GM12891 (cell line): ENCODE measurements at regions not wholly inside any gene's neighbourhood (a gene's known extent, or its start where the extent isn't known, plus 50 kb on each side); places are given as distances from the start of the nearest gene placed in this dataset.

Source experiments
- DNase-seq: peaks from one replicate; pipeline ENCODE4 v3.0.0; 2011; ENCODE audit warnings: low spot score; ENCODE audit not compliant: insufficient read length
- FAIRE-seq: peaks from 2 replicates; lab custom pipeline; 2011; peaks lifted over from hg19 to GRCh38; lab: Jason Lieb, UNC
- PAX5 ChIP-seq: IDR thresholded peaks from 2 replicates; pipeline ENCODE4 v1.6.1; 2011; ENCODE audit warnings: low read length, moderate library complexity, mild to moderate bottlenecking; ENCODE audit not compliant: insufficient read depth, severe bottlenecking
- POLR2A ChIP-seq: IDR thresholded peaks from 2 replicates; pipeline ENCODE4 v1.6.1; 2011; ENCODE audit warnings: low read depth, low read length, control low read depth
- POLR2AphosphoS5 ChIP-seq: IDR thresholded peaks from 2 replicates; pipeline ENCODE4 v1.6.1; 2011; ENCODE audit warnings: low read depth, low read length, control low read depth
- POU2F2 ChIP-seq: IDR thresholded peaks from 2 replicates; pipeline ENCODE4 v1.6.1; 2011; ENCODE audit warnings: low read depth, mild to moderate bottlenecking, control low read depth, low read length, moderate library complexity
- SPI1 ChIP-seq: IDR thresholded peaks from 2 replicates; pipeline ENCODE4 v1.6.1; 2011; ENCODE audit warnings: low read depth, low read length, control low read depth
- TAF1 ChIP-seq: IDR thresholded peaks from 2 replicates; pipeline ENCODE4 v1.6.1; 2011; ENCODE audit warnings: low read depth, low read length, control low read depth

DNA sequence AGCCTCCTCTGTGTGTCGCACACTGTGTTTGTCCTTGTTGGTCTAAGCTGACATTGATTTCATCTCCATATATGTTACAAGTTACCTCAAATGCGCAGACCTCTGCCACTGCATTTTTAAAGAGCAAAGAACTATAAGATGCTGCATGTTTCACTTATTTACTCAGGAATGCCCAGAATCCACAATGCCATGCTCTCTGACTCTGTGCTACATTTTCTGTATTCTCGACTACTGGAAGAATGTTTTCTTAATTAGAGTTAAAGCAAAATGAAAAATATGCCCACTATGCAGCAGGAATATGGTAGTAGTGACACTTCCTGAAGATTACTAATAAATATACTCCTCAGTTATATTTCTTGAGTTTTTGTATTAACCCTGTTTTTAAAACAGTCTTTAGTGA is 296.4 kb downstream of the HACE1 start:
- TF ChIP-seq SPI1 (no peak), POLR2A (no peak), POLR2AphosphoS5 (no peak), TAF1 (no peak), PAX5 (no peak), POU2F2 (no peak)
- DNase-seq: no peak
- no peak for FAIRE-seq

DNA sequence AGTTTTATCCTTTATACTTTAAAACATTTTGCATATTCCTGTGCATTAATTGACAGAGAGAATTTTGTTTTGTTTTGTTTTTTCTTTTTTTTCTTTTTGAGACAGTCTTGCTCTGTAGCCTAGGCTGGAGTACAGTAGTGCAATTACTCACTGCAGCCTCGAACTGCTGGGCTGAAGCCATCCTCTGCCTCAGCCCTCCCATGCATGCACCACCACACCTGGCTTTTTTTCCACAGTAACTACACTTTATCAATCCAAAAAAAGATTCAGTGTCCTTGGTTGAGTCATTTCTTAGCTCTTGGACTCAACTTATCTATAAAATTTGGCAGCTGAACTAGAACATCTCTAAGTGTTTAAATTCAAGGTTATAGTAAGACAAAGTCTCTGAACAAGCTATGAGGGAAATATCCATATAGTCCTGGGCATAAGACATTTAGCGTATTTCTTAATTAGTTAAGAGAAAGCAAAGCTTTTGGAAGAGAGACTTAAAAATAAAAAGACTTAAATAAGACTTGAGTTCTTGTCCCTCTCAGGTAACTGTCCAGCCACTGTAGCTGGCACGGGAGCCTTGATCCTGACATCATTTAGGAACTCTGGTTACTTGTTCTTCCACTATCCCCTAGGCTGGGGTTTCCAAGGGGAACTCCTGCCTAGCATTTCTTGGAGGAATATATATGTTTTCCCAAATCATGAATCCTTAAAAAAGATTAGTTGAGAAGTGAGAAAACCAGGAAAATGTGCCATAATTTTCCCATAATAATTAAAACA is 300.1 kb downstream of the HACE1 start:
- TF ChIP-seq PAX5 (no peak), POLR2A (no peak), POLR2AphosphoS5 (no peak), SPI1 (no peak), POU2F2 (no peak), TAF1 (no peak)
- FAIRE-seq (no peak), DNase-seq (no peak)

DNA sequence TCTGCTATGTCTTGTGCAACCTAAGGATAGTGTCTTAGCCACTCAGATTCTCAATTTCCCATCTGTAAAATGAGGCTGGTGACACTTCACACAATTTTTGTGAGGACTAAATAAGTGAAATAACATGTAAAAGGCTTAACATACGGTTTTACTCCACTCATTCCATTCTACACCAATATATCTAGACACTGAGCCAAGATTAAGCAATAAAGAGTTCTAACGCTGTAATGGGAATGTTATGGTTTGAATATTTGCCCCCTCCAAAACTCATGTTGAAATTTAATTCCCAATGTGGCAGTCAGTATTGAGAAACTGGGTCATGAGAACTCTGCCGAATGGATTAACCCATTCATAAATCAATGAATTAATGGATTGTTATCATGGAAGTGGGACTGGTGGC is 301.0 kb downstream of the HACE1 start:
- TF ChIP-seq POLR2A: no peak
- no peak for TF ChIP-seq TAF1
- TF ChIP-seq PAX5: no peak
- no peak for TF ChIP-seq POU2F2
- TF ChIP-seq POLR2AphosphoS5: no peak
- TF ChIP-seq SPI1: no peak
- FAIRE-seq: no peak
- DNase-seq: no peak

- DNase-seq (no peak), FAIRE-seq (no peak)
- TF ChIP-seq POLR2AphosphoS5 (no peak), TAF1 (no peak), SPI1 (no peak), POU2F2 (no peak), POLR2A (no peak), PAX5 (no peak)
Measured at GRCh38 chr6:104548297-104548696, 311.4 kb downstream of the HACE1 start.

DNA sequence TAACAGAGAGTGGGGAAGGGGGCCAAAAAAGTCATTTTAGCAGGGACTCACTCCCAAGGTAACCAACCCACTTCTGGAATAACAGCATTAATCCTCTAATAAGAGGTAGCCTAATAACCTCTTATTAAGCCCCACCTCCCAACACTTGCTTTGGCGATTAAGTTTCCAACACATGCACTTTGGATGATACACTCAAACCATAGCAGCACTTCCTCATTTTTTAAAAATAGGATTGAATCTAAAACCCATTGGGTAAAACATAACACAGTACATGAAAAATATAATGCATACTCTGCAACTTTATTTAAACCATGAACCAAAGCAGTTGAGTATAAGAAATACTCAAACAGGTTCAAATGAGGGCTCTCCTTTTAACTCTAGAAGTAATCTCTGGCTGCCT is 318.3 kb downstream of the HACE1 start:
- DNase-seq: no peak
- no peak for FAIRE-seq
- TF ChIP-seq POU2F2 (no peak), SPI1 (peak; percentile 55), TAF1 (no peak)

DNA sequence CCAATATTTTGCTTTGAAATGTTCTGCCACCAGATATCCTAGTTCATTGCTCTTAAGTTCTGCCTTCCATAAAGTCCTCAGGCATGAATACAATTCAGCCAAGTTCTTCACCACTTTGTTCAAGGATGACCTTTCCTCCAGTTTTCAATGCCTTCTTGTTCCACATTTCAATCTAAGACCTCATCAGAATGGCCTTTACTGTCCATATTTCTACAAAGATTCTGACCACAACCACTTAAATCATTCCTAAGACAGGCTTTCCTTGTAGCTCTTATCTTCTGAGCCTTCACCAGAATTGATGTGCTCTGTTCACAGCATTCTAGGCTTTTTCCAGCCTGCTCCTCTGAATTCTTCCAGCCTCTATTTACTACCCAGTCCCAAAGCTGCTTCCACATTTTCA is 319.0 kb downstream of the HACE1 start:
- no peak for TF ChIP-seq POU2F2
- TF ChIP-seq POLR2A: no peak
- DNase-seq (no peak), FAIRE-seq (no peak)

DNA sequence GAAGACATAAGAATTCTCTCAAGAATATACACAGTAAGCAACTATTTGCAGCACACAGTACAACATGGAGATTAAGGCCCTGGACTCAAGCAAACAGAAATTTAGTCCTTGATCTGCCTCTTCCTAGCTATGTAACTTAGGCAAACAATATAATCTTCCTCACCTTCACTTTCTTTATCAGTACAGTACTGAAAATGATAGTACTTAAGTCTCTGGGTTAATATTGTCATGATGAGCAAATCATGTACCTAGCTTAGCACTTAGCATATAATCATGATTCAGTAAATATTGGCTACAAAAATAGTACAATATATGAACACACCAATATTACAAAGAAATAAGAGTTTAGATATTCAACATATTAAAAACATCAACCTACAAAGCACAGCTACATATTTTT is 320.5 kb downstream of the HACE1 start:
- no peak for DNase-seq
- no peak for FAIRE-seq

DNA sequence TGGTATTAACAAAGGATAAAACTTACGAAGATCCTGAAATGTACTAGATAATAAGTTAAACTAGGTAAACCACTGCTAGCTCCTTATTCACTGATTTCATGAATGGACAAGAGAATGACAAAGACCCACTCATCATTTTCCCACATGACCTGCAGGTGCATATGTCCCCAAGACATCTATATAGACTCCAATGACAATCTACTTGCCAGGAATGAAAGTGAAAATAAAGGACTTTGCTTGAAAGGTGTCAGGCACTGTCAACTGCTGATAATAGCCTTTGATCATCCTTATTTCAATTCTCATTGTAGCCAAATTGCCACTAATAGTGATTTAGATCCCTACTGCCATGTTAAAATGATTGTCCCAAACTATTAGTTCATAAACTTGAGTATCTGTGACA is 321.8 kb downstream of the HACE1 start:
- no peak for DNase-seq
- TF ChIP-seq PAX5: no peak
- no peak for TF ChIP-seq POLR2A
- no peak for FAIRE-seq

More for the DNA sequence above, 320.5 kb downstream of the HACE1 start:
- TF ChIP-seq SPI1 (no peak), PAX5 (no peak), POU2F2 (no peak), POLR2A (no peak), TAF1 (no peak), POLR2AphosphoS5 (no peak)

DNA sequence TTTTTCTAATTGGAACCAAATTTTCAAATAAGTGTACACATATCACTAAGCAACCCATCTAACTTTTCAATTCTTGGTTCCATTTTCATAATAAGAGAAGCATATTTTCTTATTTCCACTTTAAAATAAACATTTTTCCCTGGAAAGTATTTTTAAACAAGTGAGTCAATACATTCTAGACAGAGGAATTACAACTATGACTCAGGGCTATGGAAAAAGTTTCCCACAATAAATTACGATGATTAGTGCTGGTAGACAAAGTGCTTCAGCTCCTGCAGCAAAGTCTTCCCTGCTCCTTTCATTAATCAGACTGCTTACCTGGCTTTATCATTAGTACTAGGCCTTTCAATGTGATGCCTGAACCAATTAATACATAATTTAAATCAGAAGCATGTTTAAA is 322.5 kb downstream of the HACE1 start:
- TF ChIP-seq POLR2A (no peak), PAX5 (no peak), TAF1 (no peak), SPI1 (no peak), POU2F2 (no peak), POLR2AphosphoS5 (no peak)
- FAIRE-seq: no peak
- no peak for DNase-seq

DNA sequence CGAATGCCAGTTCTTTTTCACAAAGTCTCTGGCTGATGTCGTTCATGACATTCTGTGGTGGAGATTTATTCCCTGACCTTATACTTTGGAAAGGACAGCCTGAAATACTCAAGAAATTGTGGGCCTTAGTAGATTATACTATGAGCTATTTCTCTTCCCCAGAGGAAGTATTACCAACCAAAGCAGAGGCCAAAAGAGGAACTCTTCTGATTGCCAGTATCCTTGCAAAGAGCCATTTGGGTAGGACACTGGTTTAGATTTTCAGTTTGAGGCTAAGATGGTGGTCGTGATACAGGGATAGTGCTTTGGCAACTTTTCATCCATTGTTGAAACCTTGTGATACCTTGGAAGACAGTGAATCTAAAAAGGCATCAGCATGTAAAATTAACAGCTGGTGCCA is 327.3 kb downstream of the HACE1 start:
- TF ChIP-seq SPI1 (no peak), POU2F2 (no peak), PAX5 (no peak), TAF1 (no peak), POLR2A (no peak), POLR2AphosphoS5 (no peak)
- DNase-seq: no peak
- FAIRE-seq: no peak

DNA sequence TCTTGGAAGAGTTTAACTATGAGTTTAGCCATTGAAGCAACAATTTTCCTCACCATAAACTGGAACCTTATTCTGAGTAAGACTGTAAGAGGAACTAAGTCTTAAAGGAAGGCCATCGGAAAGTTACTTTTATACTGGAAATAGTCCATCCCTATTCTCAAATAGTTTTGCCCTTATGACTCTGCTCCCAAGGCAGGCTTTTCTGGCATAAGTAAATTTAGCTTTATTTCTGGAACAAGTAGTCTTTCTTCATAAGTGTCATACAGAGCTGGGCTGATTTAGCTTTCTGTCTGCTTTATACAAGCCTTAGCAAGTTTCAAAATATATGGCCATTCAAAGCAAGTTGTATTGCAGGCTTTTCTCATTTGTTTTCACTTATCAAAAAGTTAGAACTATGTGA is 328.1 kb downstream of the HACE1 start:
- FAIRE-seq (no peak), DNase-seq (no peak)
- TF ChIP-seq POU2F2 (no peak), POLR2AphosphoS5 (no peak), PAX5 (no peak), TAF1 (no peak), POLR2A (no peak), SPI1 (no peak)
